Tibial nerve (tissue), 4 donors: ENCODE measurements at regions not wholly inside any gene's neighbourhood (a gene's known extent, or its start where the extent isn't known, plus 50 kb on each side); places are given as distances from the start of the nearest gene placed in this dataset.

Source experiments
- CTCF ChIP-seq, 5 experiments: fragments of 200-600 bp in 3 of 5; fragments of 450-650 bp in 2 of 5; sonication (generic) in 3 of 5; IDR thresholded peaks; one replicate each; pipeline ENCODE4 v1.5.1; 2016 to 2019; ENCODE audit warnings: antibody characterized with exemption in 5 of 5, mild to moderate bottlenecking in 3 of 5, moderate library complexity in 2 of 5
- EP300 ChIP-seq, 2 donors: sonication (generic); formaldehyde crosslinking; IDR thresholded peaks; one replicate each; pipeline ENCODE4 v1.6.1; 2017; ENCODE audit warnings: antibody characterized with exemption in 2 of 2, mild to moderate bottlenecking in 1 of 2
- POLR2A ChIP-seq, 2 donors: fragments of 450-650 bp; IDR thresholded peaks; one replicate each; pipeline ENCODE4 v1.6.1; 2017; ENCODE audit warnings: antibody characterized with exemption in 2 of 2, mild to moderate bottlenecking in 2 of 2, moderate library complexity in 2 of 2

DNA sequence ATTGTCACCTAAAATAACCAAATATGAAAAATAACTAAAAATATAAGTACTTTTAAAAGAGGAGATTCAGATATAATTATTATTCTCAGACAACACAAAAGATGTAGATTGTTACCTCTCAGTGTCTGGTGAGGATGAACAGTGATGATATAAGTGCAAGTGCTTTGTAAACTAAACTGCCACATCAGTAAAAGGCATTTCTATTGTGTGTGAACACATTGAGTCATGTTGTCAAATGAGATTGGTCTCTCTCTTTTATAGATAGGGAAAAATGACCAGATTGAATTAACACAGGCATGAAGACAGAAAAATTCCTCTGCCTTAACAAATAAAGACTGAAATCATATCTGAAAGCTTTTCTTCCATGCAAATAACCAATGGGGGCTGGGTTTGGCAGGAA is 182.4 kb upstream of the TMEFF2 start:
- no peak for TF ChIP-seq EP300 (IDR thresholded peaks at IDR 0.05)
- no peak for TF ChIP-seq CTCF (IDR thresholded peaks at IDR 0.05)
- TF ChIP-seq POLR2A (IDR thresholded peaks at IDR 0.05): no peak
